Glutamatergic neuron (in vitro differentiated cells): ENCODE measurements at regions not wholly inside any gene's neighbourhood (a gene's known extent, or its start where the extent isn't known, plus 50 kb on each side); places are given as distances from the start of the nearest gene placed in this dataset.
"Not testable (repeated sequence)": the region's sequence is repeated elsewhere in the genome, so short reads cannot be mapped to it uniquely, and the experiment has no call there.

ENCODE experiments used
- DNase-seq: peaks from one replicate; pipeline ENCODE4 v3.0.0; 2022
- H3K27ac Mint-ChIP-seq: one replicate; pipeline ENCODE4 v1.8.0; 2020; ENCODE audit warnings: mild to moderate bottlenecking, mixed read lengths, inconsistent platforms; ENCODE audit not compliant: unreplicated experiment
- H3K27me3 Mint-ChIP-seq: one replicate; pipeline ENCODE4 v1.8.0; 2020; ENCODE audit warnings: mild to moderate bottlenecking, moderate library complexity, mixed read lengths, inconsistent platforms; ENCODE audit not compliant: unreplicated experiment
- H3K36me3 Mint-ChIP-seq: one replicate; pipeline ENCODE4 v1.8.0; 2020; ENCODE audit warnings: mild to moderate bottlenecking, mixed read lengths, inconsistent platforms; ENCODE audit not compliant: unreplicated experiment
- H3K4me1 Mint-ChIP-seq: one replicate; pipeline ENCODE4 v1.8.0; 2020; ENCODE audit warnings: mild to moderate bottlenecking, low read depth, mixed read lengths, inconsistent platforms; ENCODE audit not compliant: unreplicated experiment
- H3K4me3 Mint-ChIP-seq: one replicate; pipeline ENCODE4 v1.8.0; 2020; ENCODE audit warnings: mild to moderate bottlenecking, mixed read lengths, inconsistent platforms; ENCODE audit not compliant: unreplicated experiment
- H3K9me3 Mint-ChIP-seq: one replicate; pipeline ENCODE4 v1.8.0; 2020; ENCODE audit warnings: mild to moderate bottlenecking, moderate library complexity, mixed read lengths, inconsistent platforms; ENCODE audit not compliant: unreplicated experiment
- CTCF ChIP-seq: fragments of 200-600 bp; sonication (generic); IDR thresholded peaks from one replicate; pipeline ENCODE4 v1.5.0; 2021; ENCODE audit not compliant: partially characterized antibody, unreplicated experiment

GRCh38 chrX:109186939-109187338, 294.9 kb downstream of the GUCY2F start:
- Mint-ChIP-seq H3K27me3 (no peaks in the 10 kb centered on the region), H3K9me3 (no peaks in the 10 kb centered on the region), H3K4me3 (no peak overlapping the region), H3K27ac (no peak overlapping the region), H3K4me1 (no peaks in the 10 kb centered on the region), H3K36me3 (no peaks in the 10 kb centered on the region)
- TF ChIP-seq CTCF: no peak
- no peak for DNase-seq

DNA sequence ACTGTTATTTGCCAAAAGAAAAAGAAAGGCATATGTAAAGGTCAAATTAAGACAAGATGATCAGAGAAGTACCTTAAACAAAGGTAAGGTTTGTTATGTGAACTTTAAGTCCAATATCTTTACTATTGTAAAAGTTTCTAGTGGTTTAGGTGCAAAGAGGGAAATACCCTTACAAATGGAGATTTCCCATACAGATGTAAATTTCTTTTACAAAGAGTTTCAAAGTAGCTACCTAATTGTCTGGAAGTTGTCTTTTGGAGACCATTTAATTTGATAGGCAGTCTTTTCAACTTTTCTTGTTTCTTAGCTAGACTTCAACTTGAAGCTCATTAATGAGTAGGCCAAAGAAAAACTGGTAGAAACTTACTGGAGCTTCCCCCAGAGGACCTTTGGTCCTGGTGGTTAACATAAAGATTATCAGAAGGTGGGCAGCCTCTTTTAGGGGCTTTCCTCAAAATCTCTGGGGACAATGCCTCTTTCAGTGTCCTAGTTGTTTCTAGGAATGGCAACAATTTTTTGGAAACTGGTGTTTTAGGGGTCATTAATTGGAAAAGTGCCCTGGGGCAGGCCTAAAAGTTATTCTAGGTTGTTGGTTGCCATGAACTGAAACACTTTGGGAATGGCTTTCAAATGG, 297.3 kb downstream of the GUCY2F start:
- Mint-ChIP-seq H3K27ac (no peak overlapping the region), H3K36me3 (no peaks in the 10 kb centered on the region), H3K4me3 (no peak overlapping the region), H3K27me3 (no peaks in the 10 kb centered on the region), H3K9me3 (peaks cover 2% of the 10 kb centered on the region), H3K4me1 (no peaks in the 10 kb centered on the region)
- no peak for DNase-seq
- TF ChIP-seq CTCF: no peak

GRCh38 chrX:109172091-109172602, 309.7 kb downstream of the GUCY2F start:
- TF ChIP-seq CTCF: no peak
- Mint-ChIP-seq H3K4me1 (no peaks in the 10 kb centered on the region), H3K9me3 (no peaks in the 10 kb centered on the region), H3K27me3 (peaks cover 2% of the 10 kb centered on the region), H3K4me3 (no peak overlapping the region), H3K36me3 (no peaks in the 10 kb centered on the region), H3K27ac (no peak overlapping the region)
- DNase-seq: no peak

DNA sequence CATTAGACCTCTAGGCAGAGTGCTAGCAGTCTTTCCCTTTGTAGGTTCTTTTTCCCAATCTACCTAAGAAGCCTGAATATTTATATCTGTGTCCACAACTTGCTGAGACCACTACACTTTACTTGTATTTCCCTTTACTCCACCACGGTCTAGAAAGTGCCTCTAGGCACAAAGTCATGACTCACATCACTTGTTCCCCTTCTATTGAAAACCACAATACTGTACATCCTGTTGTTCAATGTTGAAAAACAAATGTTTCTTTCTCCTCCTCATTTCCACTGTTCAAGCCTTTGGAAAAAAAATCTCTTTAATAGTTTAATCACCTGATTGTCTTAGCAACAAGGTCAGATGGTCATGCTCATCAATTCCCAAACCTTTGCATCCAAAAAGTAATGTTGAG, 326.7 kb downstream of the GUCY2F start:
- H3K27ac Mint-ChIP-seq: no peak overlapping the region
- TF ChIP-seq CTCF: no peak
- H3K4me1 Mint-ChIP-seq: no peaks in the 10 kb centered on the region
- H3K27me3 Mint-ChIP-seq: no peaks in the 10 kb centered on the region
- no peaks in the 10 kb centered on the region for H3K9me3 Mint-ChIP-seq
- no peak overlapping the region for H3K4me3 Mint-ChIP-seq
- no peak for DNase-seq
- no peaks in the 10 kb centered on the region for H3K36me3 Mint-ChIP-seq

- H3K4me1 Mint-ChIP-seq, H3K4me3 Mint-ChIP-seq, DNase-seq, H3K9me3 Mint-ChIP-seq, H3K27me3 Mint-ChIP-seq, H3K36me3 Mint-ChIP-seq, H3K27ac Mint-ChIP-seq: not testable (repeated sequence)
These were observed 337.7 kb downstream of the GUCY2F start for GRCh38 chrX:109144173-109144572.
